GM23248 (cell line): ENCODE measurements at regions not wholly inside any gene's neighbourhood (a gene's known extent, or its start where the extent isn't known, plus 50 kb on each side); places are given as distances from the start of the nearest gene placed in this dataset.

Source experiments
- DNase-seq: peaks from one replicate; pipeline ENCODE4 v3.0.0-alpha.2; 2015
- H2AFZ ChIP-seq: fragments of 200-600 bp; sonication (generic); 2 replicates; pipeline ENCODE4 v1.6.1; 2016; ENCODE audit warnings: antibody characterized with exemption
- H3F3A ChIP-seq: fragments of 200-600 bp; sonication (generic); 2 replicates; pipeline ENCODE4 v1.6.1; 2016; ENCODE audit warnings: mild to moderate bottlenecking, antibody characterized with exemption, mixed run types; ENCODE audit not compliant: insufficient read depth
- H3K27ac ChIP-seq: fragments of 200-600 bp; sonication (generic); 2 replicates; pipeline ENCODE4 v1.5.1; 2016; ENCODE audit warnings: mild to moderate bottlenecking
- H3K27me3 ChIP-seq: fragments of 200-600 bp; sonication (generic); replicated peaks from 2 replicates; pipeline ENCODE4 v1.6.1; 2016; ENCODE audit warnings: mild to moderate bottlenecking; ENCODE audit not compliant: insufficient read depth
- H3K36me3 ChIP-seq: fragments of 200-600 bp; sonication (generic); 2 replicates; pipeline ENCODE4 v1.6.1; 2016; ENCODE audit warnings: low read depth, mild to moderate bottlenecking
- H3K4me1 ChIP-seq: fragments of 200-600 bp; sonication (generic); 2 replicates; pipeline ENCODE4 v1.6.1; 2016; ENCODE audit warnings: mild to moderate bottlenecking; ENCODE audit not compliant: insufficient read depth
- H3K4me2 ChIP-seq: fragments of 200-600 bp; sonication (generic); one replicate; pipeline ENCODE4 v1.6.1; 2016; ENCODE audit warnings: mild to moderate bottlenecking; ENCODE audit not compliant: unreplicated experiment
- H3K4me3 ChIP-seq: fragments of 200-600 bp; sonication (generic); 2 replicates; pipeline ENCODE4 v1.5.1; 2016; ENCODE audit warnings: mild to moderate bottlenecking
- H3K79me2 ChIP-seq: fragments of 200-600 bp; sonication (generic); 2 replicates; pipeline ENCODE4 v1.6.1; 2016; ENCODE audit warnings: mild to moderate bottlenecking; ENCODE audit not compliant: insufficient read depth
- H3K9ac ChIP-seq: fragments of 200-600 bp; sonication (generic); 2 replicates; pipeline ENCODE4 v1.6.1; 2016; ENCODE audit warnings: mild to moderate bottlenecking
- H3K9me2 ChIP-seq: fragments of 200-600 bp; sonication (generic); 2 replicates; pipeline ENCODE4 v1.6.1; 2016; ENCODE audit warnings: mixed run types, mild to moderate bottlenecking, moderate library complexity; ENCODE audit not compliant: insufficient read depth
- H3K9me3 ChIP-seq: fragments of 200-600 bp; sonication (generic); one replicate; pipeline ENCODE4 v1.6.1; 2017; ENCODE audit warnings: low read depth
- H4K20me1 ChIP-seq: fragments of 200-600 bp; sonication (generic); 2 replicates; pipeline ENCODE4 v1.6.0; 2016; ENCODE audit not compliant: insufficient read depth
- EZH2 ChIP-seq: fragments of 200-600 bp; sonication (generic); IDR thresholded peaks from 2 replicates; pipeline ENCODE4 v1.6.1; 2018; ENCODE audit warnings: antibody characterized with exemption, mild to moderate bottlenecking; ENCODE audit not compliant: insufficient read depth, poor library complexity, severe bottlenecking
- EZH2phosphoT487 ChIP-seq: fragments of 200-600 bp; sonication (generic); IDR thresholded peaks from 2 replicates; pipeline ENCODE4 v1.6.1; 2018; ENCODE audit warnings: antibody characterized with exemption, moderate library complexity, mild to moderate bottlenecking, low read depth; ENCODE audit not compliant: insufficient read depth
- WGBS, 2 experiments: methylation state at CpG; one replicate each; pipeline ENCODE4 v1.1.6; 2015 to 2017; ENCODE audit warnings: low lambda C conversion rate in 2 of 2, low coverage in 1 of 2; ENCODE audit errors: missing lambda C conversion rate in 2 of 2; 5-methylcytosine and 5-hydroxymethylcytosine counted together
- in situ Hi-C: fragments of 300-500 bp; cut with MboI; formaldehyde crosslinking; loops from 2 replicates; pipeline ENCODE4 v1.15.0; 2020

DNA sequence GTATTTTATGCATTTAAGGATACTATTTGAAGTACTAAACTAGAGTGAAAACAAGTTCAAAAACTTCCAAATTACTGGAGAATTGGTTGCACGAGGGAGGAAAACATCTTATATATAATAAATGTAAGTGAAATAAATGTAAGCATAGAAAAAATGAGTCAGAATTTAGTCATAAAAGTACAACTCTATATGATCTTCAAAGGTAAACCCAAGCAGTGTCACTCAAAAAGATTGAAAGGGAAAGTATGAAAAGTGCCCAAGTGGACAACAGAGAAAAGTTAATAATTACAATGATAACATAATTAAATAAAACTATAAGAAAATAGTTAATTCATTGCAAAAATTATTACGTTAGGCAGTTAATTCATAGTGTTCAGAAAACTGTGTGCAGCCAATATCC is 2288.5 kb upstream of the C9orf72 start:
- 20 to 34% methylated on average over 2 of the region's 2 CpGs for whole genome bisulfite sequencing, 2 experiments
- H3K9me3 ChIP-seq, result no peaks in the 10 kb centered on the region
- no peaks in the 10 kb centered on the region for H3F3A ChIP-seq
- no peak for DNase-seq
- no peaks in the 10 kb centered on the region for H3K27me3 ChIP-seq
- no peaks in the 10 kb centered on the region for H3K9me2 ChIP-seq
- no peaks in the 10 kb centered on the region for H3K79me2 ChIP-seq
- in situ Hi-C loops, result no loop called here
- H3K4me1 ChIP-seq, result no peaks in the 10 kb centered on the region
- no peak overlapping the region for H3K9ac ChIP-seq
- no peak overlapping the region for H3K4me3 ChIP-seq
- no peak for TF ChIP-seq EZH2phosphoT487
- TF ChIP-seq EZH2, result no peak
- no peak overlapping the region for H2AFZ ChIP-seq
- H3K27ac ChIP-seq, result no peak overlapping the region
- no peaks in the 10 kb centered on the region for H4K20me1 ChIP-seq
- no peaks in the 10 kb centered on the region for H3K36me3 ChIP-seq
- H3K4me2 ChIP-seq, result no peak overlapping the region

DNA sequence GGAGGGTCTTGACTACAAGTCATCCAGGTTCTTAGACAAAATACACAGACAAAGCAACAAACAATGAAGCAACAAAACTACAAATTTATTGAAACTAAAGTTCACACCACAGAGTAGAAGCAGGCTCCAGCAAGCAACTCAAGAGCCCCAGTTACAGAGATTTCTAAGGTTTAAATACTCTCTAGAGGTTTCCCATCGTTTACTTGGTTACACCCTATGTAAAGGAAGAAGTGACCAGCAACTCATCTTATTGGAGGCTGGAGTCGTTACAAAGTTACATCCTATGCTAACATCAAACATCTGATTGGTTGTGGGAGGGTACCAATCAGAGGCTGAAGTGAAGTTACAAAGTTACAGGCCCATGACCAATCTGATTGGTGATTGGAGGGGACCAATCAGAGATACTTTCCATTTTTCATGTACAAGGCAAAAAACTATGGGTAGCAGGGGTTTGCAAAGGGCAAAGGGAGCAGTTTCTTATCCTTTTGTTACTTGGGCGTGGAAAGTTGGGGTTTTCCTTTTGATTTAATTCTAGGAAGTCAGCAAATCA is 2292.6 kb upstream of the C9orf72 start:
- DNase-seq, result no peak
- Histone ChIP-seq H3K4me1 (no peaks in the 10 kb centered on the region), H3K9me2 (no peaks in the 10 kb centered on the region), H3K27ac (no peak overlapping the region), H4K20me1 (no peaks in the 10 kb centered on the region), H3K4me3 (no peak overlapping the region), H3K9me3 (no peaks in the 10 kb centered on the region), H3K27me3 (no peaks in the 10 kb centered on the region), H3K79me2 (no peaks in the 10 kb centered on the region), H3K36me3 (no peaks in the 10 kb centered on the region), H3K9ac (no peak overlapping the region), H2AFZ (no peak overlapping the region), H3K4me2 (no peak overlapping the region), H3F3A (no peaks in the 10 kb centered on the region)
- TF ChIP-seq EZH2, result no peak
- TF ChIP-seq EZH2phosphoT487, result no peak
- in situ Hi-C loops, result no loop called here
- 10 to 12% methylated on average over 3 of the region's 3 CpGs for WGBS, 2 experiments

DNA sequence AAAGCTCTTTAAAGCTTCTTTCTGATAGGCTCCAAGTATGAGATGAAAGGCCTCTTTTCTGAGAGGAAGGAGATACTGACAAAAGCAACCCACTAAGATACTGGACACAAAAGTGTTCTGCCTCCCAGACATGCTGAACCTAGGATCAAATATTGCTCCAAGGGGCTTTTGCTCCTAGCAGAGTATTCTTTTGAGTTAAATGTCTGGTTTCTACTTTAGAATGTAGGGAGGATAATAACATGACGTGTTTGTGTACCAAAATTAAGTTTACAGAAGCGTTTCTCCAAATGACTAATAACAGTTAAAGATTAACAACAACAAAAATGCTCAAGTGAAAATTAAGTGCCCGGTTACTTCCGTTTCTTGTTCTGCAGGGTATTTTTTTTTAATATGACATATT is 2293.3 kb upstream of the C9orf72 start:
- Histone ChIP-seq H3K79me2 (no peaks in the 10 kb centered on the region), H3K27me3 (no peaks in the 10 kb centered on the region), H3K4me2 (no peak overlapping the region), H3K9ac (no peak overlapping the region), H3K27ac (no peak overlapping the region), H3K4me1 (no peaks in the 10 kb centered on the region), H3K9me2 (no peaks in the 10 kb centered on the region), H3K4me3 (no peak overlapping the region), H3K9me3 (no peaks in the 10 kb centered on the region), H2AFZ (no peak overlapping the region), H4K20me1 (no peaks in the 10 kb centered on the region), H3K36me3 (no peaks in the 10 kb centered on the region), H3F3A (no peaks in the 10 kb centered on the region)
- no peak for DNase-seq
- WGBS, 2 experiments, result 16% methylated on average over 4 of the region's 4 CpGs
- TF ChIP-seq EZH2phosphoT487 (no peak), EZH2 (no peak)
- in situ Hi-C loops, result no loop called here

DNA sequence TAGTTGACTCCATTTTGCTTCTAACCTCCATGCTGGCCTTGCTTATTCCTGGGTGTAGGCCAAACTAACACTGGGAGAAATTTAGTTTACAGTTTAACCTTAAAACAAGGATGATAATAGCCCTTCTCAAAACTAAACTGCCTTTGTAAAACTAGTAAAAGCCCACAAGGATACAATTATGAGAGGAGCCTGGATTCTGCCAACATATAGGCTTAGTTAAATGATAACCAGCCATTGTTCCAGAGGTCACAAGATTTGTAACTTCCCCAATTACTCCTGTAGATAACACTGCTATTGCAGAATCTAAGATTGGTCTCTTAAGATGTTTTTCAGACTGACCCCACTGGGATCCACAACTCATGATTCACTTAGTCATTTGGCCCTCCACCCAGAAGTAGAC is 2300.3 kb upstream of the C9orf72 start:
- Histone ChIP-seq H4K20me1 (no peaks in the 10 kb centered on the region), H3K27ac (no peak overlapping the region), H3K9me2 (no peaks in the 10 kb centered on the region), H3K36me3 (no peaks in the 10 kb centered on the region), H3K79me2 (no peaks in the 10 kb centered on the region), H3K9me3 (no peaks in the 10 kb centered on the region), H3K4me1 (no peaks in the 10 kb centered on the region), H3K4me2 (no peak overlapping the region), H3K9ac (no peak overlapping the region), H3K4me3 (no peak overlapping the region), H2AFZ (no peak overlapping the region), H3F3A (no peaks in the 10 kb centered on the region), H3K27me3 (no peaks in the 10 kb centered on the region)
- in situ Hi-C loops, result no loop called here
- TF ChIP-seq EZH2, result no peak
- no peak for TF ChIP-seq EZH2phosphoT487
- no peak for DNase-seq

DNA sequence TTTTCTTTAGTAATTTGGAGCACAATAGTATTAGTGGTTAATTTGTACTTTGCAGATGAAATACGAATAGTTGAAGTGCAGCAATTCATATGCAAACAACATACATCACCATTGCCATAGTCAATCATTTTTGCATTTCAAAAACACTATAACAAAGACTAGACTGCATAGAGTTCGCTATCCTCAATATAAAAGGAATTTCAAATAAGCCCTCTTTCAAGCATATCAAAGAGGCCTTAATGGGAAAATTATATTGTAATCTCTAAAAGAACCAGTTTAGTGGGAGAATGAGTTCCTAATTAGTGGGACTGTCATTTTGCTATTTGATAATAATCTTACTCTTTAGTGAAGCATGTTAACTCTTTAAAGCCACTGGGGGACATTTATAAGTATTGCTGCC is 2302.3 kb upstream of the C9orf72 start:
- Histone ChIP-seq H4K20me1 (no peaks in the 10 kb centered on the region), H3K27me3 (no peaks in the 10 kb centered on the region), H3K27ac (no peak overlapping the region), H3K9ac (no peak overlapping the region), H3K4me1 (no peaks in the 10 kb centered on the region), H3K79me2 (no peaks in the 10 kb centered on the region), H3K4me3 (no peak overlapping the region), H3K4me2 (no peak overlapping the region), H2AFZ (no peak overlapping the region), H3K9me2 (no peaks in the 10 kb centered on the region), H3K36me3 (no peaks in the 10 kb centered on the region), H3F3A (no peaks in the 10 kb centered on the region), H3K9me3 (no peaks in the 10 kb centered on the region)
- DNase-seq, result no peak
- TF ChIP-seq EZH2phosphoT487 (no peak), EZH2 (no peak)
- in situ Hi-C loops, result no loop called here
- WGBS, 2 experiments, result 6 to 13% methylated on average over 2 of the region's 2 CpGs
